Renal cortical epithelial cell (primary cell): ENCODE measurements at regions not wholly inside any gene's neighbourhood (a gene's known extent, or its start where the extent isn't known, plus 50 kb on each side); places are given as distances from the start of the nearest gene placed in this dataset.
"Not testable (repeated sequence)": the region's sequence is repeated elsewhere in the genome, so short reads cannot be mapped to it uniquely, and the experiment has no call there.

Source experiments
- DNase-seq: peaks from one replicate; pipeline ENCODE4 v3.0.0-alpha.2; 2011; ENCODE audit warnings: low read depth

DNA sequence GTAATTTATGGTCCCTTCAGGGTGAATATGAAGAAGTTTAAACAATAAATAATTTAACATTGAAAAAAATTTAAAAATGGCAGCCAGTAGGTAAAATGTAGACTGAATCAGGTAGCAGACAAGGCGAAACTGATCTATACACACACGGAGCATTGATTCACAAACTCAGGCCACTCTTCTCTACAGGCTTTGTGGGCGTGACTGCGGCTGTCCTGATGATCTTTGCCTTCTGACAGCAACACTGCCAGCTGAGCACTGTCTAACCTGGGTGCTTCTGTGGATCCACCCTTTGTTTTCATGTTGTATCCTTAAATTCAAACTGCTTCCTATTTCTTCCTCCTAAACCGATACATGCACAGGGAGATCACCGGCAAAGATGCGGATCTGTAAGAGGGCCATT is 315.4 kb upstream of the ADCY2 start:
- no peak for DNase-seq

DNA sequence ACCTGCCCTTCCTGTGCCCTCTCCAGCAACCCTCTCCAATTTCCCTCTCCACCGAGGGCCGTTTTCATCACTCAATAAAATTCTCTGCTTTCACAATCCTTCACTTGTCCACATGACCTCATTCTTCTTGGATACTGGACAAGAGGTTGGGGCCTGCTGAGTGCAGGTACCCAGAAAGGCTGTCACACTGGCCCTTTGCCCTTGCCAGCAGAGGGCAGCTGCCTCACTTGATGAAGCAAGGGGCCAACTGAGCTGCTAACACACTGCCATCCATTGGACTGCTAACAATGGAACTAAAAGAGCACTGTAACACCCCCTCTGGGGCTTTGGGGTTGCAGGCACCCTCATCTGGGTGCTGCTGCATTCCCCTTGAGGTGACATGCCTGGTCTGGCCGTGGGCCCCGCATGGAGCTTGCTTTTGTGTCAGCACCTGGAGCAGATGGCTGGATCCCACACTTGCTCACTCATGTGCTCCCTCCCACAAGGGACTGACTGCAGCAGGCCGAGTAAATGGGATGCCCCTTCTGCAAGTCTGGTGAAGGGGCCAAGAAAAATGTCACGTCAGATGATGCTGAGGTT is 308.1 kb upstream of the ADCY2 start:
- DNase-seq, result no peak

DNA sequence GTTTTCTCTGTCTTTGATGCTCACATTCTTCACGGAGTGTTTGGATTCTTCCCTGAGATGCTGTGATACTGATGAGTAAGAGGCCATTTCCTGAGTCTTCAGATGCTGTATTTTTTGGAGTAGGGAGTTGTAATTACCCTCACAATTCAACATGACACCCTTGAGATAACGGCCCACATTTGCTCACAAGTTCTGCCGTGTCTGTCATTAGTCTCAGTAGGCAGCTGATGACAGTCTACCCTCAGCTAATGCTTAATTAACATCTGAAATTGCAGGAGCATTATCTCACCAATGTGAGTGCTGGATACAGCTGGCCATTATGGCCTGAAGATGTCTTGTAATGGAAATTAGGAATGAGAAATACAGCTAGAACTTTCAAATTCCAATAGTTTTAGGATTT is 307.1 kb upstream of the ADCY2 start:
- DNase-seq, result no peak

DNA sequence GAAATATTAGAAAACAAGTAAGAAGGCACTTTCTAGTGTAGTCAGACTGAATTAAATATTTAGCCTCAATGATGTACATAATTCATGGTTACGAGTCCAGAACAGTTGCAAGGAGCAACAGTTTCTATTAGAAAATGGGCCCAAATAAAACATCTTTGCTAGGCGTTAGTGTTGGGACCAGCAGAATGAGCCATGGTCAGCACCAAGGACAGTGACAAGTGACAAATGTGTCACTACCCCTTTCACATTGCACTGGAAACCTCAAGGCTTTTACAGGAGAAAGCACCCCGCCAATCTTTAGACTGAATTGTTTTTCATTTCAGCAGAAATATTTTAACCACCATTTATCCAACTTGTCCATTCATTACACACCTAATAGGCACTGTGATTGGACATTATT is 301.3 kb upstream of the ADCY2 start:
- DNase-seq, result no peak

DNA sequence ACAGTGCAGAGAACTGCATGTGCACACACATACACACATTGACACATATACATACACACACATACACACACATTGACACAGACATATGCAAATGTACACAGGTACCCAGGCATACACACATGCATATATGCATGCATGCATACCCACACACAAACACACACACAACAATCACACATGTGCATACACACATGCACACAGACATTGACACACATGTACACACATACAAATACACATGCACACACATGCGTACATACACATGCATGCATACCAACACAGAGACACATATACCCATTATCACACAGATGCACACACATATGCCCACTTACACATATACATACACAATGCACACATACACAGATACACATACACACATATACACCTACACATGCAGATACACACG is 299.6 kb upstream of the ADCY2 start:
- no peak for DNase-seq

DNA sequence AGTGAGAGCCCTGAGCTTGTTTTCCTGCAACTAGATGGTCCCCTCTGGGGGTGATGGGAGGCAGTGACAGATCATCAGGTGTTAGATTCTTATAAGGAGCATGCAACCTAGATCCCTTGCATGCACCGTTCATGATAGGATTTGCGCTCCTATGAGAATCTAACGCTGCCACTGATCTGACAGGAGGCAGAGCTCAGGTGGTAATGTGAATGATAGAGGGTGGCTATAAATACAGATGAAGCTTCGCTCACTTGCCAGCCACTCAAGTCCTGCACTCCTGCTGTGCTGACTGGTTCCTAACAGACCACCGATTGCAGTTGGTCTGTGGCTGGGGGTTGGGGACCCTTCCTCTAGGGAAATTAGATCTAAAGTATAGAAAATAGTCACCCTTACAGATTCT is 290.6 kb upstream of the ADCY2 start:
- DNase-seq, result no peak

DNA sequence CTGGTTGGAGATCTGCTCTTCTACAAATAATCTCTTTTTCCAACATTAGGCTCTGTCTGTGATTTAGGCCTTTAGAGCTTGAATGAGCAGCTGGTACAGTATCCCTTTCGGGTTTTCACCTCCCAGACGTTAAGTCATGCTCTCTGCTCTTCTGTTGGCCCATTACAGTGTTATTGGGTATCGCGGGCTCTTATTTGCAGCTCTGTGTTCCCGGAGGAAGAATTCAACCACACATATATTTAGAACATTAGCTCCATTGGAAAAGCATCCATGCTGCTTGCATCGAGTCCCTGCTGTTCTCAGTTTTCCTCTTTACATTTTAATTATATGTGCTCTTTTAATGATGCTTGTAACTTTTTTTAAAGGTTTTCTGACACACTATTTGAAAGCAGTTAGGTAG is 278.0 kb upstream of the ADCY2 start:
- DNase-seq, result no peak

DNA sequence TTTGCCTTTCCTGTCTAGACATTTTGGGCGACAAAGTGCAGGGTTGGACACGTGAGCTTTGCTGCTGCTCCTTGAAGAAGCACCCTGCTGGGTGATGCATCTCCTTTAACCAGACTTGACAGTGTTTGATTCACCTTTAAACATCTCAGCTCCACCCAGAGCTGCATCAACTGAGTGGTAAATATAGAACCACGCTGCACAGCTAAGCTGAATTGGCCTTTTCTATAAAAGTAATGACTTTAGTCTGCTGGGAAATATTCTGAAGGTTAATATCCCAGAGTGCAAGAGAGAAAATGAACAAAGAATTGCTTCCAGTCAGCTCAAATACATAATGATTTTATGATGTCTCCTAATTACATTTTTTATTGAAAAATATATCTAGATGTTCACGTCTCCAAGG is 264.3 kb upstream of the ADCY2 start:
- no peak for DNase-seq

DNA sequence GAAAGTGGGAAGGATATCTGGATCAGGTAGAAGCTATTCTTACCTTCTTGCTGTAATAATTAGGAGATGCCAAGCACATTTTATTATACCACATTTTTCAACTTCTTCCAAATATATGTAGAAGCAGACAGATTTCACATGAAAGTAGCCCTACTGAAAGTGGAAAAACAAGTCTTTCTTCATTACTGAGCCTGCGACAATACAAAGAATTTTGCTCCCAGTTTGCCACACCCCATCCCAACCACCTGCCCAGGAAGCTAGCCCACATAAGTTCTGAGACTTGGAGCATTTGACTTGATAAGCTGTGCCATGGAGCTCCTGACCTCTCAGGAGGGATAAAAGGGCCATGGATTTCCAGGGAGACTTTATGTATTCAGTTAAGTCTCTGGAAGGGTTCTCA is 249.1 kb upstream of the ADCY2 start:
- no peak for DNase-seq

DNA sequence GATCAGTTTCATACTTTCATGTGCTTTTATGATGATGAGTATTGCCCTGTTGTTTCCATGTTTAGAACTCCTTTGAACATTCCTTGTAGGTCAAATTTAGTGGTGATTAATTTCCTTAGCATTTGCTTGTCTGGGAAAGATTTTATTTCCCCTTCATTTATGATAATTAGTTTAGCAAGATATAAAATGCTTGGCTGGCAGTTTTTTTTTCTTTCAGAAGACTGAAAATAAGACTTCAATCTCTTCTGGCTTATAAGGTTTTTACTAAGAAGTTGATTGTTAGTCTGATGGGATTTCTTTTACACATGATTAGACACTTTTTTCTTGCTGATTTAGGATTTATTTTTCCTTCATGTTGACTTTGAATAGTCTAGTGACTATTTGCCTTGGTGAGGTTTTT is 238.9 kb upstream of the ADCY2 start:
- no peak for DNase-seq

DNA sequence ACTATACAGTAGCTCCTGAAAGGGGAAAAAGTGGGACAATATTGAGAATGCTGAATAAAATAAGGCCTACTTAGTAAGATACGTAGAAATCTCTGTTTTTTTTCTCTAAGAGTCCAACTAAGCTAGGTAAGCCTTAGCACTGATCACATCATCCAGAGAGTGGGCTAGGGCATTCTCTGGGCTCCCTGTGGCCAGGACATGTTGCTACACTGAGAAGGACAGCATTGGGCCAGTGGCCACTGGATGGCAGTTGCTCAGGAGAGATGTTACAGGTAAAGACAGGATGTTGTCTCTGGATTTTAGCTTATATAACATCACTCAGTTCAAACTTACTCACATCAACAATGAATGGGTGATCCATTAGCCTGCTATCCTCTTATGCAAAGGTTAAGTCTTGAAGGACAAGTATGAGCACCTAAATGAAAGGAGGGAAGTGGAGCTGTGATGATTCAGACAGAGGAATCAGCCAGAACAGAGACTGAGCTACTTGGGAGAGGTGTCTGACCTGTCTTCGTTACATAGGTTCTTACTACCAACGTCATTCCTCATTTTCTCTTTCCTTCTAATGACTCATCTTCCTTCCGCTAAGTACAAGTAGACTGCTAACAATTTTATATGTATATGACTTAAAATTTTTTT is 226.6 kb upstream of the ADCY2 start:
- DNase-seq, result no peak

DNA sequence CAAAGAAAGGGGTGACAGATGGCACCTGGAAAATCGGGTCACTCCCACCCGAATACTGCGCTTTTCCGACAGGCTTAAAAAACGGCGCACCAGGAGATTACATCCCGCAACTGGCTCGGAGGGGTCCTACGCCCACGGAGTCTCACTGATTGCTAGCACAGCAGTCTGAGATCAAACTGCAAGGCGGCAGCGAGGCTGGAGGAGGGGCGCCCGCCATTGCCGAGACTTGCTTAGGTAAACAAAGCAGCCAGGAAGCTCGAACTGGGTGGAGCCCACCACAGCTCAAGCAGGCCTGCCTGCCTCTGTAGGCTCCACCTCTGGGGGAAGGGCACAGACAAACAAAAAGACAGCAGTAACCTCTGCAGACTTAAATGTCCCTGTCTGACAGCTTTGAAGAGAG is 225.2 kb upstream of the ADCY2 start:
- not testable (repeated sequence) for DNase-seq

DNA sequence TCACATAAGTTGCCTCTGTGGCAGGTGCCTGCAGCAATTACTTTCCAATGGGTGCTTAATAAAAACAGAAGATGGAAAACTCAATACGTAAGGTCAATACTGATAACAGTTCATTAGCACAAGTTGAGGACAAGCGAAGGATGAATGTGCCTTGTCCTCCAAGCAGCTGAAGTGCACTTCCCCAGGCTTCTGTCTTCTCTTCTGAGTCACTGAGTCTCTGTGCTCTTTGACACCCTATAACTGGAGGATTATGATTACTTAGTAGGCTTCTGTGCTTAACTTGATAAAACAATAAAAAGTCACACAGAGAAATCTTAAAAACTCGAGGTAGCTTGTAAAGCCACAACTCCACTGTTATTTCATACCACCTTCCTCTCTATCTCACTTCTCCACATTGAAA is 216.6 kb upstream of the ADCY2 start:
- no peak for DNase-seq

DNA sequence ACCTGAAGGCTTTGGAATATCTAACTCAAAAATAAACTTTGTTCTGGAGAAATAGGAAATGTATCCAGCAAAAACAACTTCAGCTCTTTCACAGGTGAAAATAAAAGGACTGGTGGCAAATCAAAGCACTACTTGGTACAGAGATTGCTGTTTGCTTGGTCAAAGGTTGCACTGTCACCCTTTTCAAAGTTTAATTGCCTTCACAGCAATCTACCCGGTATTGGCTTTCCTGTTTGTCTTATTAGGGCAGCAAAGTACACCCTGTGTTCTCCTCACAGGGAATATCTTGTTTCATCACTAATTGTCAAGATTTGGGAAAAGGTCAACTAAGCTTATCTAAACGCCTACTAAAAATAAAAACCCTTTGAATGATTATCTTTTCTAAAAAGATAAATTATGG is 214.1 kb upstream of the ADCY2 start:
- no peak for DNase-seq

DNA sequence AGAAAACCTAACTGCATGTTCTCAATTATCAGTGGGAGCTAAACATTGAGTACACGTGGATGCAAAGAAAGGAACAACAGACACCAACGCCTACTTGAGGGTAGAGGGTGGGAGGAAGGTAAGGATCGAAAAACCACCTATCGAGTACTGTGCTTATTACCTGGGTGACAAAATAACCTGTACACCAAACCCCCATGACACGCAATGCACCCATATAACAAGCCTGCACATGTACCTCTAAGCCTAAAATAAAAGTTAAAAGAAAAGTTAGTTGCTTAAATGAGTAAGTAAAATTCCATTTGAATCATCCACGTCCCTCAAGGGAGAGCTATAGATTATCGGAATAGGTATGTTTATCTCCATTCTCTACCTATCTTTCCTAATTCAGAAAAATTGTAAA is 210.2 kb upstream of the ADCY2 start:
- no peak for DNase-seq

DNA sequence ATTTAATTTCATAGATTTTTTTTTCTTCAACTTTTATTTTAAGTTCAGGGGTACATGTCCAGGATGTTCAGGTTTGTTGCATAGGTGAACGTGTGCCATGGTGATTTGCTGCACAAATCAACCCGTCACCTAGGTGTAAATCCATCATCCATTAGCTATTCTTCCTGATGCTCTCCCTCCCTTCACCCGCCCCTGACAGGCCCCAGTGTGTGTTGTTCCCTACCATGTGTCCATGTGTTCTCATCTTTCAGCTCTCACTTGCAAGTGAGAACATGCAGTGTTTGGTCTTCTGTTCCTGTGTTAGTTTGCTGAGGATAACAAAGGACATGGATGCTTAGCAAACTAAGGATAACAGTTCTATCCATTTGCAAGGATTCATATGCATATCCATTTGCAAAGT is 209.1 kb upstream of the ADCY2 start:
- DNase-seq, result no peak

DNA sequence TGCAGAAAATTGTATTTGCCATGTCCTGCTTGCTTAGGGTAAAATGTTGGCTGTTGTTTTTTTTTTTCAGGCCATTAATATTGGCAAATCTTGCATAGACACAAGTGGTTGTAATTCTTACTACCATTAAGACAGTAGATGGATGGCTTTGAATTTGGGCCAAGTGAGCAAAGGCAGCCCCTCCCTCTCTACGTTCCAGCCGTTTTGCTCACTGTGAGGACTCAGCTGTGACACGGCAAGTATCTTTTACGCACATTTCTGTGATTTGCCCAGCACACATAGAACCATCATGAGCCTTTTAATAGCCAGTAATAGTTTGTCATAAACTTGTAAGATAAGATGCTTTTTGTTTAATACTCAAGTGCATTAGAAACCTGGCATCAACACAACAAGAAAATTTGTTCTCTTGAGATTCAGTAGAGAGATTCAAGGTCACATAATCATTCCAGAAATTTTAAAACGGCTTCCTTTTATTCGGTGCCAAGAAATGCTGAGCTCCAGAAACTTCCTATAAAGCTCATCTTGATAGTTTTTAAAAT is 205.2 kb upstream of the ADCY2 start:
- no peak for DNase-seq

DNA sequence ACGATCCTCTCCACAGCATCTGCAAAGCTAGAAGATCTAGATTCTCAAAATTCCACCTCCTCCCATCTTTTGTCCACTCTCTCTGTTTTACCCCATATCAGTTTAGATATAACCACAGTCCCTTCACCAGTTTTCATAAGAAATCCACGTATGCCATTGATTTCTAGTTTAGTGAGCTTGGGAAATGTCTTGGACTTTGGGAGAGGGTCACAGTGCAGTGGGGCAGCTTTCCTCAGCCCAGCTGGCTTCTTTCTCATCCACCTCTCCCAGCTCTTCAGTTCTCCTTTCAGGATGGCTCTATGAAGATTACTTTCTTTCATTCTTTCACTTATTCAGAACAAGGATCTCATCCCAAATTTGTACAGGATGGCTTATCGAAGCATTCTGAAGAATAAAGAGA is 203.9 kb upstream of the ADCY2 start:
- no peak for DNase-seq

DNA sequence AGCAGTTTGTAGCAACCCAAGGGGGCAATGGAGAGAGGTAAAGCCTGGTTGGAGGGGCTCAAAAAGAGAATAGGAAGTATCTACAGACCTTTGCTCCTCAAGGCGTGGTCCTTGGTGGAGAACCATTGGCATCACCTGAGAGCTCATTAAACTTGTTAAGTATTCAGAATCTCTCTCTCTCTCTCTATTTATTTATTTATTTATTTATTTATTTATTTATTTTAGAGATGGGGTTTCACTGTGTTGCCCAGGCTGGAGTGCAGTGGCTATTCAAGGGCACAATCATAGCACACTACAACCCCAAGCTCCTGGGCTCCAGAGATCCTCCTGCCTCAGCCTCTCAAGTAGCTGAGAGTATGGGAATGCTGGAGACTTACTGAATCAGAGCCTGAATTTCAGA is 193.1 kb upstream of the ADCY2 start:
- DNase-seq, result no peak

DNA sequence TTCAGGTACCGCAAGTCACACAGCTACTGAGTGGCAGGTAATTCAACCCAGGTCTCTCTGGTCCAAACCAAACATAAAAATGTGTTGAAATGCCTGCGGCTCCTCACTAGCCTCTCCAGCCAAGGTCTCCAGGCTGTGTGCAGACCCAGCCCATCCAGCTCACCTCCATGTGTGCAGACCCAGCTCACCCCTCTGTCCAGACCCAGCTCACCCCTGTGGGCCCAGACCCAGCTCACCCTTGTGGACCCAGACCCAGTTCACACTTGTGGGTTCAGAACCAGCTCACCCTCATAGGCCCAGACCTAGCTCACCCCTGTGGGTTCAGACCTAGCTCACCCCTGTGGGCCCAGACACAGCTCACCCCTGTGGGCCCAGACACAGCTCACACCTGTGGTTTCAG is 188.0 kb upstream of the ADCY2 start:
- DNase-seq, result no peak

DNA sequence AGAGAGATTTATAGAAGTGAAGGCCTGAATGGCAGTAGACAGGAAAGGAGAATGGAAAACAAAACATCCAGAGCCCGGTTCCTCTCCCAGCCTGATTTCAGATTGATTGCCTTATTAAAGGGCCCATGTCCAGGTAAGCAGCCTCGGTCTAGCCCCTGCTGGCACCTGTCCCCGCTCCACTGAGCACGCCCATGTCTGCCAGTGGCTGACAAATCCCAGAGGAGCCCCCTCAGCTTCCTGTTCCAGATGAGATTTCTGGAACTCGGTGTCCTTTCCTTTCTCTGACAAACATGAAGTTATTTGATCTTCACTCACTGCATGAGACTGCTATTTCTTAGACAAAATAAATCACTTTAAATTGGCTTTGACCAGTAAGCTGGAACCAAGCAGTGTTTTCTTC is 187.0 kb upstream of the ADCY2 start:
- DNase-seq, result no peak

DNA sequence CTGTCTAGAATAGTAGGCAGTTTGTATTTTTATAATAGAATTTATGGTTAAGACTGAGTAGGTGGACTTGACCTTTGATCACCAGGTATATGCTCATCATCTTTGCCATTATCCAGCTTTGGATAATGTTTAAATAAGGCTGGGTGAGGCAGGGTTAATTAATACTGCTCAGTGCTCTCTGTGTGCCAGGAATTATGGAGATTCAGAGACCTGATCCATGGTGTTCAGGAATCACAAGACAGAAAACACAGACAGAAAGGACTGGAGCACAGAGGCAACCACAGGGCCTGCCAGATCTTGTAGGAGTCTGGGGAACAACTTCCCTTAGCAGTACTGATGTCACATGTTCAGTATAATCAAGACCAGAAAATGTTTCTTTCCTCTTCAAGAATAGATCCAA is 186.3 kb upstream of the ADCY2 start:
- DNase-seq, result no peak

DNA sequence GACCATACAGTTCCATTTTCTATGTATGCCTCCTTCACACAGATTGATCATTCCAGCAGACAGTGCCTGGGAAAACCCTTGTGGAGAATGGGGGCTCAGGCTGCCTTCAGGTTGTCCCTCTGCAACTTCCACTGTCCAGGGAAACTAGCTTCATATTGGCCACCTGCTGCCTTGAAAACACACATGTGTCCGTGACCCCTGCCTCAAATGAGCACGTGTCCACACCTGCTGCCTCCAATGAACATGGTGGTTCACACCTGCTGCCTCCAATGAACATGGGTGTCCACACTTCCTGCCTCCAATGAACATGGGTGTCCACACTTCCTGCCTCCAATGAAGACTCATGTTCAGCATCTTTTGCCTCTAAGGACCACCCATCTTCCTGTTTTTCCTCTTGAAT is 185.4 kb upstream of the ADCY2 start:
- DNase-seq, result no peak

DNA sequence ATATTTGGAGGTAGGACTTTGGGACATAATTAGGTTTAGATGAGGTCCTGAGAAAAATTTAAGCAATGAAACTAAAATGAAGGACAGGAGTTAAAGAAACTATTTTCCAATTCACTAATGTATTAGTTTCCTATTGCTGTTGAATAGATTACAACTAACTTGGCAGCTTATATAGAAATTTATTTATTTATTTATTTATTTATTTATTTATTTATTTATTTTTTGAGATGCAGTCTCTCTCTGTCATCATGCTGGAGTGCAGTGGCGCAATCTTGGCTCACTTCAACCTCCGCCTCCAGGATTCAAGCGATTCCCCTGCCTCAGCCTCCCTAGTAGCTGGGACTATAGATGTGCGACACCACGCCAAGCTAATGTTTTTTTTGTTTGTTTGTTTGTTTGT is 182.4 kb upstream of the ADCY2 start:
- DNase-seq, result no peak
